Motor neuron (in vitro differentiated cells): ENCODE measurements at regions not wholly inside any gene's neighbourhood (a gene's known extent, or its start where the extent isn't known, plus 50 kb on each side); places are given as distances from the start of the nearest gene placed in this dataset.
A peak's percentile ranks its signal among the peaks of the same experiment; 100 is the strongest.

Experiments used
- ATAC-seq, 8 experiments: fragments of 200-7000 bp; cut with Tn5 transposase; replicated peaks in 6 of 8; 2 replicates each; pipeline ENCODE4 v1.8.0; 2021; ENCODE audit warnings: mild to moderate bottlenecking in 8 of 8, moderate library complexity in 8 of 8
- H3K27ac ChIP-seq, 2 donors: fragments of 250-450 bp; sonication (Bioruptor Pico); 2 replicates each; pipeline ENCODE4 v1.9.0; 2021; ENCODE audit warnings: antibody characterized with exemption in 2 of 2, mild to moderate bottlenecking in 2 of 2, moderate library complexity in 1 of 2
- H3K4me1 ChIP-seq, 2 donors: fragments of 250-450 bp; sonication (Bioruptor Pico); replicated peaks in 1 of 2; 2 replicates each; pipeline ENCODE4 v1.6.1; 2021; ENCODE audit warnings: antibody characterized with exemption in 2 of 2, mild to moderate bottlenecking in 2 of 2, moderate library complexity in 1 of 2
- H3K4me3 ChIP-seq, 5 donors: fragments of 250-450 bp; sonication (Bioruptor Pico); 2 replicates each; pipeline ENCODE4 v1.9.0; 2021; ENCODE audit warnings: antibody characterized with exemption in 5 of 5, mild to moderate bottlenecking in 5 of 5, moderate library complexity in 4 of 5
- WGBS, 10 experiments: fragments of 450-650 bp; shearing (Covaris generic); methylation state at CpG; one replicate each; pipeline ENCODE4 v1.0.0; 2022; 5-methylcytosine and 5-hydroxymethylcytosine counted together
- in situ Hi-C, 9 experiments: fragments of 400-800 bp; cut with MboI; loops; one replicate each; pipeline ENCODE4 v1.15.0; 2021; ENCODE audit warnings: low sequenced_read_pairs in 9 of 9, low pct_unique_long_range_greater_than_20kb in 2 of 9; ENCODE audit not compliant: unreplicated experiment in 9 of 9

GRCh38 chr1:56414728-56415224, 164.6 kb downstream of the PLPP3 start:
- ATAC-seq: peak in 1 of 8 experiments; percentile 19
- H3K27ac ChIP-seq: no peak overlapping the region
- H3K4me3 ChIP-seq: no peak overlapping the region
- in situ Hi-C loops: no loop called here
- peaks cover 0 to 13% of the 10 kb centered on the region in 2 donors for H3K4me1 ChIP-seq
- WGBS, 10 experiments: 40 to 80% (median 76%) methylated on average over 1 to 9 of the region's 9 CpGs

GRCh38 chr1:56413671-56414199, 165.6 kb downstream of the PLPP3 start:
- no peak for ATAC-seq
- WGBS, 10 experiments: 68 to 100% (median 79%) methylated on average over 1 to 6 of the region's 7 CpGs

GRCh38 chr1:56411484-56412180, 167.7 kb downstream of the PLPP3 start:
- in situ Hi-C loops: no loop called here
- whole genome bisulfite sequencing, 10 experiments: 42 to 100% (median 85%) methylated on average over 1 to 13 of the region's 13 CpGs; no CpG with 5 or more reads in 2 of the 10 experiments
- peaks cover 0 to 13% of the 10 kb centered on the region in 2 donors for H3K4me1 ChIP-seq
- peak in 3 of 8 experiments; percentile 49 to 69 (median 68) for ATAC-seq
- no peak overlapping the region for H3K27ac ChIP-seq
- no peak overlapping the region for H3K4me3 ChIP-seq

More at GRCh38 chr1:56413671-56414199, 165.6 kb downstream of the PLPP3 start:
- Histone ChIP-seq H3K27ac (no peak overlapping the region), H3K4me3 (no peak overlapping the region), H3K4me1 (peaks cover 0 to 13% of the 10 kb centered on the region in 2 donors)
- in situ Hi-C loops: no loop called here

- ATAC-seq: no peak
- Histone ChIP-seq H3K4me3 (no peak overlapping the region), H3K4me1 (peaks cover 0 to 11% of the 10 kb centered on the region in 2 donors), H3K27ac (no peak overlapping the region)
- in situ Hi-C loops: no loop called here
- 50 to 100% (median 94%) methylated on average over 1 to 2 of the region's 2 CpGs; no CpG with 5 or more reads in 1 of the 10 experiments for WGBS, 10 experiments
These were observed 168.3 kb downstream of the PLPP3 start for GRCh38 chr1:56411021-56411420.

DNA sequence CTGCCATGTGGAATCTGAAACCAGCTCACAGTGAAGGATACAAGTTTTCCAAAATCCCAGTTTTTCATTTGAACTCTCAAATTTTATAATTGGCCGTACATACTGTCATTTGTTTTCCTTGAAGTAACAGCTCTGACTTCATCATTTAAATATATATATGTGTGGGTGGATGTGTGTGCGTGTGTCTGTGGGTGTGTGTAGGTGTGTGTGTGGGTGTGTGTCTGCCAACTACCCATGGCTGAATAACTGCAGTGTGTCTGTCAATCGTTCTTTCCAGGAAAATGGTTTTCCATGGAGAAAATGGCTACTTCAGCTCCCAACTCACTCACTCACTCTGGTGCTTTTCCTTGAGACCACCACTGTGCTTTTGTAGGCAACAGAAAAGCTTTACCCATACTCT, 169.0 kb downstream of the PLPP3 start:
- Histone ChIP-seq H3K4me3 (no peak overlapping the region), H3K27ac (no peak overlapping the region), H3K4me1 (peaks cover 0 to 7% of the 10 kb centered on the region in 2 donors)
- WGBS, 10 experiments: 87 to 100% (median 100%) methylated on average over 1 to 2 of the region's 3 CpGs; no CpG with 5 or more reads in 2 of the 10 experiments
- in situ Hi-C loops: no loop called here
- no peak for ATAC-seq

- in situ Hi-C loops: no loop called here
- no peak for ATAC-seq
These were observed 170.2 kb downstream of the PLPP3 start for GRCh38 chr1:56409112-56409691.

GRCh38 chr1:56406821-56407220, 172.5 kb downstream of the PLPP3 start:
- 43 to 95% (median 83%) methylated on average over 1 to 2 of the region's 2 CpGs; no CpG with 5 or more reads in 3 of the 10 experiments for WGBS, 10 experiments
- in situ Hi-C loops: no loop called here
- Histone ChIP-seq H3K4me3 (no peak overlapping the region), H3K4me1 (peaks cover 0 to 3% of the 10 kb centered on the region in 2 donors), H3K27ac (no peak overlapping the region)
- ATAC-seq: no peak

More at GRCh38 chr1:56409112-56409691, 170.2 kb downstream of the PLPP3 start:
- Histone ChIP-seq H3K27ac (no peak overlapping the region), H3K4me1 (peaks cover 0 to 7% of the 10 kb centered on the region in 2 donors), H3K4me3 (no peak overlapping the region)
- 75 to 100% (median 90%) methylated on average over 1 to 7 of the region's 8 CpGs; no CpG with 5 or more reads in 2 of the 10 experiments for WGBS, 10 experiments

GRCh38 chr1:56404561-56405030, 174.8 kb downstream of the PLPP3 start:
- 20 to 100% (median 79%) methylated on average over 1 to 7 of the region's 7 CpGs; no CpG with 5 or more reads in 1 of the 10 experiments for WGBS, 10 experiments
- H3K4me1 ChIP-seq: peaks cover 0 to 5% of the 10 kb centered on the region in 2 donors
- in situ Hi-C loops: no loop called here
- ATAC-seq: no peak
- H3K4me3 ChIP-seq: no peak overlapping the region
- no peak overlapping the region for H3K27ac ChIP-seq

DNA sequence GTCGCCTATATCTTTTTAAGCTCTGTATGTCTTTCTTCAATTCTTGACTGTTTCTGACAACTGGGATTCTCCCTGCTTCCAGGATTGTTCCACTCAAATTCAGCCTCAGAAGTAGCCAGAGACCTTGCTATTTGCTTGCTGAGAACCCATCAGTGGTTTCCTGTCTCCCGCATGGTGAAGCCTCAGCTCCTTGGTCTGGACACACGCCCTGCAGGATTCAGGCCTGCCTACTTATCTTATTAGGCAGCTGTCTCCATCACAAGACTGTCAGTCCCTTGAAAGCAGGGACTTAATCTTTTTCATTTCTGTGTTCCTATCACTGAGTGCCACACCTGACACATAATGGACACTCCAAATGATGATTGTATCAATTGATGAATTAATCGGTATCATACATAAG, 175.3 kb downstream of the PLPP3 start:
- in situ Hi-C loops: no loop called here
- Histone ChIP-seq H3K4me1 (peaks cover 0 to 9% of the 10 kb centered on the region in 2 donors), H3K4me3 (no peak overlapping the region), H3K27ac (no peak overlapping the region)
- ATAC-seq: no peak
- WGBS, 10 experiments: 20 to 100% (median 85%) methylated on average over 1 to 4 of the region's 4 CpGs; no CpG with 5 or more reads in 1 of the 10 experiments

GRCh38 chr1:56403321-56403720, 176.0 kb downstream of the PLPP3 start:
- no peak for ATAC-seq
- peaks cover 0 to 9% of the 10 kb centered on the region in 2 donors for H3K4me1 ChIP-seq
- H3K4me3 ChIP-seq: no peak overlapping the region
- WGBS, 10 experiments: 72 to 100% (median 77%) methylated on average over 2 to 4 of the region's 4 CpGs; no CpG with 5 or more reads in 2 of the 10 experiments
- in situ Hi-C loops: no loop called here
- H3K27ac ChIP-seq: no peak overlapping the region

- 54 to 100% (median 65%) methylated on average over 1 of the region's 1 CpG; no CpG with 5 or more reads in 2 of the 10 experiments for WGBS, 10 experiments
- in situ Hi-C loops: no loop called here
These were observed 178.2 kb downstream of the PLPP3 start for GRCh38 chr1:56401191-56401590.

GRCh38 chr1:56400526-56400925, 178.8 kb downstream of the PLPP3 start:
- H3K27ac ChIP-seq: no peak overlapping the region
- no peak overlapping the region for H3K4me3 ChIP-seq
- peaks cover 18 to 29% of the 10 kb centered on the region in 2 donors for H3K4me1 ChIP-seq
- ATAC-seq: no peak
- in situ Hi-C loops: no loop called here

More at GRCh38 chr1:56401191-56401590, 178.2 kb downstream of the PLPP3 start:
- ATAC-seq: no peak
- H3K4me3 ChIP-seq: no peak overlapping the region
- peaks cover 12 to 28% of the 10 kb centered on the region in 2 donors for H3K4me1 ChIP-seq
- no peak overlapping the region for H3K27ac ChIP-seq

- in situ Hi-C loops: no loop called here
- Histone ChIP-seq H3K27ac (no peak overlapping the region), H3K4me1 (peaks cover 18 to 29% of the 10 kb centered on the region in 2 donors), H3K4me3 (no peak overlapping the region)
- 0 to 100% (median 50%) methylated on average over 1 to 2 of the region's 3 CpGs; no CpG with 5 or more reads in 4 of the 10 experiments for WGBS, 10 experiments
- ATAC-seq: peak in 3 of 8 experiments; percentile 78 to 96 (median 85)
These were observed 179.6 kb downstream of the PLPP3 start for GRCh38 chr1:56399795-56400194.
